Nephron progenitor cell (in vitro differentiated cells): ENCODE measurements at regions not wholly inside any gene's neighbourhood (a gene's known extent, or its start where the extent isn't known, plus 50 kb on each side); places are given as distances from the start of the nearest gene placed in this dataset.
A peak's percentile ranks its signal among the peaks of the same experiment; 100 is the strongest.

Source experiments
- DNase-seq: peaks from one replicate; pipeline ENCODE4 v3.0.0; 2021
- H3K27ac Mint-ChIP-seq: 2 replicates; pipeline ENCODE4 v1.8.0; 2021; ENCODE audit warnings: mild to moderate bottlenecking, moderate library complexity, mixed read lengths
- H3K27me3 Mint-ChIP-seq: 2 replicates; pipeline ENCODE4 v1.8.0; 2021; ENCODE audit warnings: mild to moderate bottlenecking, low read depth, mixed read lengths; ENCODE audit not compliant: poor library complexity
- H3K36me3 Mint-ChIP-seq: 2 replicates; pipeline ENCODE4 v1.8.0; 2021; ENCODE audit warnings: low read depth, mixed read lengths
- H3K4me1 Mint-ChIP-seq: 2 replicates; pipeline ENCODE4 v1.8.0; 2021; ENCODE audit warnings: mixed read lengths
- H3K4me3 Mint-ChIP-seq: 2 replicates; pipeline ENCODE4 v1.8.0; 2021; ENCODE audit warnings: mild to moderate bottlenecking, moderate library complexity, mixed read lengths
- H3K9me3 Mint-ChIP-seq: 2 replicates; pipeline ENCODE4 v1.8.0; 2021; ENCODE audit warnings: mild to moderate bottlenecking, moderate library complexity, mixed read lengths
- CTCF ChIP-seq: fragments of 200-600 bp; sonication (generic); IDR thresholded peaks from 2 replicates; pipeline ENCODE4 v1.5.0; 2021; ENCODE audit warnings: antibody characterized with exemption

GRCh38 chr5:12419075-12419474, 514.8 kb upstream of the CTNND2 start:
- no peak overlapping the region for H3K4me3 Mint-ChIP-seq
- H3K27ac Mint-ChIP-seq: no peak overlapping the region
- no peak for TF ChIP-seq CTCF
- no peak for DNase-seq
- H3K9me3 Mint-ChIP-seq: no peaks in the 10 kb centered on the region
- H3K4me1 Mint-ChIP-seq: no peaks in the 10 kb centered on the region
- no peaks in the 10 kb centered on the region for H3K36me3 Mint-ChIP-seq
- H3K27me3 Mint-ChIP-seq: no peaks in the 10 kb centered on the region

GRCh38 chr5:12413585-12413984, 509.3 kb upstream of the CTNND2 start:
- peak overlapping the region; percentile 38 for H3K27ac Mint-ChIP-seq
- H3K9me3 Mint-ChIP-seq: no peaks in the 10 kb centered on the region
- H3K4me1 Mint-ChIP-seq: no peaks in the 10 kb centered on the region

GRCh38 chr5:12413075-12413474, 508.8 kb upstream of the CTNND2 start:
- no peaks in the 10 kb centered on the region for H3K4me1 Mint-ChIP-seq
- TF ChIP-seq CTCF: no peak
- no peak overlapping the region for H3K4me3 Mint-ChIP-seq
- H3K27me3 Mint-ChIP-seq: peaks cover 3% of the 10 kb centered on the region
- H3K9me3 Mint-ChIP-seq: no peaks in the 10 kb centered on the region
- no peak overlapping the region for H3K27ac Mint-ChIP-seq
- DNase-seq: no peak
- no peaks in the 10 kb centered on the region for H3K36me3 Mint-ChIP-seq

More at GRCh38 chr5:12413585-12413984, 509.3 kb upstream of the CTNND2 start:
- Mint-ChIP-seq H3K36me3 (no peaks in the 10 kb centered on the region), H3K27me3 (peaks cover 3% of the 10 kb centered on the region), H3K4me3 (no peak overlapping the region)
- TF ChIP-seq CTCF: no peak
- no peak for DNase-seq

GRCh38 chr5:12399868-12400267, 495.6 kb upstream of the CTNND2 start:
- Mint-ChIP-seq H3K27me3 (peaks cover 3% of the 10 kb centered on the region), H3K27ac (no peak overlapping the region), H3K4me1 (no peaks in the 10 kb centered on the region), H3K36me3 (no peaks in the 10 kb centered on the region), H3K9me3 (no peaks in the 10 kb centered on the region), H3K4me3 (no peak overlapping the region)
- no peak for DNase-seq
- no peak for TF ChIP-seq CTCF

GRCh38 chr5:12392246-12392645, 488.0 kb upstream of the CTNND2 start:
- TF ChIP-seq CTCF: no peak
- Mint-ChIP-seq H3K27ac (no peak overlapping the region), H3K4me3 (no peak overlapping the region), H3K27me3 (no peaks in the 10 kb centered on the region), H3K9me3 (no peaks in the 10 kb centered on the region), H3K4me1 (peaks cover 5% of the 10 kb centered on the region), H3K36me3 (no peaks in the 10 kb centered on the region)
- no peak for DNase-seq

GRCh38 chr5:12385095-12385494, 480.8 kb upstream of the CTNND2 start:
- Mint-ChIP-seq H3K9me3 (peaks cover 13% of the 10 kb centered on the region), H3K27me3 (no peaks in the 10 kb centered on the region), H3K36me3 (no peaks in the 10 kb centered on the region), H3K4me3 (no peak overlapping the region), H3K4me1 (no peaks in the 10 kb centered on the region), H3K27ac (no peak overlapping the region)
- DNase-seq: no peak
- TF ChIP-seq CTCF: no peak
